NCI-H2171 (cell line): ENCODE measurements at regions not wholly inside any gene's neighbourhood (a gene's known extent, or its start where the extent isn't known, plus 50 kb on each side); places are given as distances from the start of the nearest gene placed in this dataset.
"Not testable (repeated sequence)": the region's sequence is repeated elsewhere in the genome, so short reads cannot be mapped to it uniquely, and the experiment has no call there.

ENCODE experiments used
- DNase-seq: peaks from one replicate; lab custom pipeline; 2025; lab: John Stamatoyannopoulos, UW

DNA sequence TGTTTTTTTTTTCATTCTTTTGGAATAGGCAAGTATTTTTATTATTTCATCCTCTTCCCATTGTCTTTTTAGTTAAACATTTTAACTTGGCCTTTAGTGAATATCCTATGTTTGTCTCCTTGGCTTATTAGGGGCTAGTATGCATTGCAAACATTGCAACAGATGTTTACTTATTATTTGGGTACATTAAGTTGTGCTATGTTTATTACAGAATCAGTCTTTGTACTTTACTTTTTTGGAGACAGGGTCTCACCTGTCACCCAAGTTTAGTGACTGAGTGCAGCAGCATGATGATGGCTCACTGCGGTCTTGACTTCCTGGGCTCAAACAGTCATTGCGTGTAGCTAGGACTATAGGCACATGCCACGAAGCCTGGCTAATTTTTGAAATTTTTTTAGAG, 51.1 kb upstream of the NUDT6 start:
- no peak for DNase-seq

- no peak for DNase-seq
Observed at GRCh38 chr4:122976111-122976510, 53.7 kb upstream of the NUDT6 start.

DNA sequence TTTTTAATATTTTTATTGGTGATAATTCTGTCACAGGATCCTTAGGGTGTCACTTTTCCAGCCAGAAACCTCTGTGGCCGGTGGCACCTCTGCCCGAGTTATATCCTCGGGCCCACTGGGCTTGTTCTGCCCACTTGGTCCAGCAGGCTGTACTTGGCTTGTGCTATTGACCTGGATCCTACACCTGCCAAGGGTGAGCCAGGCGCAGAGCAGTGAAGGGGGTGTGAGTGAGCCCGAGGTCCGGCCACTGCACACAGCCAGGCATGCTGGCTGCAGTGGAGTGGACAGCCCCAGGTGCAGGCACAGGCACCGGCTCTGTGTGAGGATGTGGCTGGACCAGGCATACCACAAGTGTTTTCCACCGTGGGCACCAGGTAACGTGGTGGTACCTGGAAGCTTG, 54.7 kb upstream of the NUDT6 start:
- no peak for DNase-seq

GRCh38 chr4:122978109-122978508, 55.7 kb upstream of the NUDT6 start:
- DNase-seq, result no peak

DNA sequence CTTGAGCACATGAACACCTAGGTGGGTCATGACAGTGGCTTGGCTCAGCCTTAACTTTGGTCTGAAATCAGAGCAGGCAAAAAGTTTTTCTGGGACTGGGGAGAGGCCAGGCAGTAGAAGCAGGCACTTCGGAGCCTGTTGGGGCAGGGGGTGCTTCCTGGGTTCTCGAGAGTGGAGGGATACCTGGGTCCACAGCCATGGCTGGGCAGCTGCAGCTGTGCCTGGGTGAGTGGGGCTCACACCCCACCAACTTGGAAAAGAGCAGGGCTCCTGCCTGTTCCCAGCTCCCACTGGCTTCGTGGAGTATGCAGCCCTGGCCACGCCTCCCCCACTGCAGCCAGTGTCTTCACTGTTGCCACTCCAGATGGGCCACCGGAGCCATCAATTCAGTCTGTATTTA, 56.4 kb upstream of the NUDT6 start:
- no peak for DNase-seq

GRCh38 chr4:122980860-122981259, 58.5 kb upstream of the NUDT6 start:
- DNase-seq, result no peak

- no peak for DNase-seq
Observed at GRCh38 chr4:122988696-122989095, 66.3 kb upstream of the NUDT6 start.

GRCh38 chr4:122990891-122991290, 68.5 kb upstream of the NUDT6 start:
- DNase-seq, result no peak

DNA sequence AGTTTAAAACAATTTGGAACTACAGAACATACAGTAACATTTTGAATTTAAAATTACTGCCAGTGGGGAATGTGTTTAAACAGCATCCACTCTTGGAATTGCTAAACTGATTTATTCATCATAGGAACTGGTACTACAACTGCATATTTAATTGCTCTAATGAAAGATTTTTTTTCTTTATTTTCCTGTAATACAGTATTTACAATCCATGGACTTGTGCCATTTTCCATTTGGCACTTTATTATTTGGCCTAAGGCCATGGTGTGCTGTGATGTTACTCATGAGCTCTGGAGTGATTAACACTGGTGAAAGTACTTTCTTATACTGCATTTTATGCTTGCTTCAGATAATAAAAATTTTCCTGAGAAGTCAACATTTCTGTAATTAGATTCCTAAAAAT, 69.7 kb upstream of the NUDT6 start:
- no peak for DNase-seq

- no peak for DNase-seq
Observed at GRCh38 chr4:122992641-122993040, 70.2 kb upstream of the NUDT6 start.

DNA sequence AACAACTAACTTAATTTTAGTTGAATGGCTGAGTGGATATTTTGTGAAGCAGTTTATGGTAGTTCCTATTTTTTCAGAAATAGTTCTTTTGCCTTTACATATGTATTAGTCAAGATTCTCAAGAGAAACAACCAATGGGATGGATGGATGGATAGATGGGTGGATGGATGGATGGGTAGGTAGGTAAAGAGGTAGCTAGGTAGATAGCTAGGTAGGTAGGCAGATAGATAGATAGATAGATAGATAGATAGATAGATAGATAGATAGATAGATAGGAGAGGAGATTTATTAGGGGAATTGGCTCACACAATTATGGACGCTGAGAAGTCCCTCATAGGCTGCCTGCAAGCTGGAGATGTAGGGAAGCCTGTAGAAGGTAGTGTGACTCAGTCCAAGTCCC, 74.0 kb upstream of the NUDT6 start:
- no peak for DNase-seq

DNA sequence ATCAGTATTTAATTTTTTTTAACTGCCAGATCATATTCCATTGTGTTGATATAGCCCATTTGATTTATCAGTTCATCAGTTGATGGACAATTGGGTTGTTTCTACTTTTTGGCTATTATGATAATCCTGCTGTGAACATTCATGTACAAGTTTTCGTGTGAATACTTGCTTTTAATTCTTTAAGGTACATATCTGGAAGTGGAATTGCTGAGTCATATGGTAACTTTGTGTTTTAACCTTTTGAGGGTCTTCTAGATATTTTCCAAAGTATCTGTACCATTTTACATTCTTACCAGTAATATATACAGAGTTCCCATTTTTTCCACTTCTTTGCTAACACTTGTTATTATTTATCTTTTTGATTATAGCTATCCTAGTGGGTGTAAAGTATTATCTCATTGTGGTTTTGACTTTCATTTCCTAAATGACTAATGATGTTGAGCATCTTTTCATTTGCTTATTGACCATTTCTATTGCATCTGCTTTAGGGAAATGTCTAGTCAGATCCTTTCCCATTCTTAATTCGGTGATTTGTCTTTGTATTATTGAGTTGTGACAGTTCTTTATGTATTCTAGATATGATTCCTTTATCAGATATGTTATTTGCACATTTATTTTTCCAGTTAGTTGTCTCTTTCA, 75.2 kb upstream of the NUDT6 start:
- no peak for DNase-seq

DNA sequence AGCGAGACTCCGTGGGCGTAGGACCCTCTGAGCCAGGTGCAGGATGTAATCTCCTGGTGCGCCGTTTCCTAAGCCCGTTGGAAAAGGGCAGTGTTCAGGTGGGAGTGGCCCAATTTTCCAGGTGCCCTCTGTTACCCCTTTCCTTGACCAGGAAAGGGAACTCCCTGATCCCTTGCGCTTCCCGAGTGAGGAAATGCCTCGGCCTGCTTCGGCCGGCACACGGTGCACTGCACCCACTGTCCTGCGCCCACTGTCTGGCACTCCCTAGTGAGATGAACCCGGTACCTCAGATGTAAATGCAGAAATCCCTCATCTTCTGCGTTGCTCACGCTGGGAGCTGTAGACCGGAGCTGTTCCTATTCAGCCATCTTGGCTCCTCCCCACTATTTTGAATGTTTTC, 81.7 kb upstream of the NUDT6 start:
- DNase-seq, result not testable (repeated sequence)

DNA sequence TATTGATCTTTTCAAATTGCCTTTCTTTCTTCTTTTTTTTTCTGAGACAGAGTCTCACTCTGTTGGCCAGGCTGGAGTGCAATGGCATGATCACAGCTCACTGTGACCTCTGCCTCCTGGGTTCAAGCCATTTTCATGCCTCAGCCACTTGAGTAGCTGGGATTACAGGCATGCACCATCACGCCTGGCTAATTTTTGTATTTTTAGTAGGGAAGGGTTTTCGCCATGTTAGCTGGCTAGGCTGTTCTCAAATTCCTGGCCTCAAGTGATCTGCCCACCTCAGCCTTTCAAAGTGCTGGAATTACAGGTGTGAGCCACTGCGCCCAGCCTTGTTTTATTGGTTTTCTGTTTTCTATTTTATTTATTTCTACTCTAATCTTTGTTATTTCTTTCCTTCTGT, 82.7 kb upstream of the NUDT6 start:
- not testable (repeated sequence) for DNase-seq

DNA sequence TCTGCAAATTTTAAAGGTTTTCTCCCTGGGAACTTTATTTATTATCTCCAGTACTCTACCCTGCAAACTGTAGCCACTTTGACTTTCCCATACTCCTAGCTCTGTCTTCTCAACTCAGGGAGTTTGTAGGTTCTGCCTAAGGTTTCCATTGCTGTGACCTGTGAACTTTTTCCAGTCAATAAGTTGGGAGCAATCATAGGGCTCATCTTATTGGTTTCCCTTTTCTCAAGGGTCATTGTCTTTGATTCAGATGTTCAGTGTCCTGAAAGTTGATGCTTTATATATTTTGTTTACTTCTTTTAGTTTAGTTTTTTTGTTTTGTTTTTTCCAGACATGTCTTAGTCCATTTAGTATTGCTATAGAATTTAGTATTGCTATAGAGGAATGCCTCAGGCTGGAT, 85.3 kb upstream of the NUDT6 start:
- DNase-seq, result no peak

DNA sequence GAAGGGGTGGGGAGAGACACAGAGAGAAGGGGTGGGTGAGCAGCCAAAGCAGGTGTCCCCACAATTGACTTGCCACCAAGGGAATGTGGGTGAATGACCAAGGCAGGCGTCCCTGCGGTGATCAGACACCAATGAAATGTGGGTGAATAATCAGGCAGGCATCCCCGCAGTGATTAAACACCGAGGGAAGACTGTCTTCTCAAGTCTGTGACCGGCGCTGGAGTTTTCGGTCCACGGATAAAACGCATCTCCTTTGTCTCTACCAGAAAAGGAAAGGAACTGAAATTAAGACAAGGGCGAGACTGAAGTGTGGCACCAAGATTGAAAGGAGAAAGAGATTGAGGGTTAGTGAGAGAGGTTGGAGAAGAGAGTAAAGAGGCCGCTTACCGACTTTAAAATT, 90.0 kb upstream of the NUDT6 start:
- DNase-seq, result not testable (repeated sequence)

DNA sequence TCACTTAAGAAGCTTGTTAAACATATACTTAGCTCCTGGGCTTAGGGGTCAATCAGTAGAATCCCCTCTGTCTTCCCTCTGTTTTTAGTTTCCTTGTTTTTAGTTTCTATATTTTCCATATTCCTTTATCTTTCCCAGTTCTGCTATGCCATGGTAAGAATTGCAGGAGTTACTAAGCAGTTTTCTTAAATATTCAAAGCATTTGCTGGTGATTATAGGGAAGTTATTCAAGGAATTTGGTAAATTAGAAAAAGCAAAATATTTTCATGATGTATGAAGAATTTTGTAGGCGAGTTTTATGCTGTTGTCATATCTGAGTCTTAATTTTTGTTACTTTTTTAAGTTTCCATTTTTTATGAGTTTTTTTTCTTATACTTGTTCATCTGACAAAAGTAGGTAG, 91.6 kb upstream of the NUDT6 start:
- DNase-seq, result no peak

- no peak for DNase-seq
Observed at GRCh38 chr4:123017078-123017477, 94.7 kb upstream of the NUDT6 start.

DNA sequence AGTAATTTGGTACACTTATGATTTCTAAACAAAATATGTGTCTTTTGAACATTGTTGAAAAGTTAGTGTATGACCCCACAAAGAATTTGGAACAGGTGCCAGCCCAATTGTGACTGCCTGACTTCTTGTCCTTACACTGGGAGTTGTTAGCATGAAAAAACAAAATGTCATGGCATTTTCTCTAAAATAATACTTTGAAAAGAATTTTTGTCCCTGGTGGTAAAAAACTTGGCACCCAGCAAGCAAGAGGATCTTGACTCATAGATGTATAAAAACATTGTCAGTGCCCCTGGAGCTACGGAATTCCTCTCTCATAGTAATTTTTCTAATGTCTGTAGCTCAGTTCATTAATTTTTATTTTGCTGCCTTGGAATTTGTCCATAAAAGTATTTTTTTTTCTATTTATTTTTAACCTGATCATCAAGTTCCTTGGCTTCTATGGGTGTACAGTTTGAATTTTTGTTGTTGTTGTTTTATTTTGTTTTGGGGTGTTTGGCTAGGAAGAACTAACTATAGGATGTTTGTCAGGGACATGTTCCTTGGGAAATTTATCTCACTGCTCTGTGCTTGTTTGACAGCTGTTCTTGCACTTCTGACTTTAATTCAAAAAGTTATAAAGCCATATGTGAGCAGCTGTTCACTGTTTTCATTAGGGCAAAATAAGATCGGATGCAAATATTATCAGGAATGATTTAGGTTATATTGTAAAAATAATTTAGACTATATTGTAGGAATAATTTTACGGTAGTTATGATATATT, 95.4 kb upstream of the NUDT6 start:
- DNase-seq, result no peak

DNA sequence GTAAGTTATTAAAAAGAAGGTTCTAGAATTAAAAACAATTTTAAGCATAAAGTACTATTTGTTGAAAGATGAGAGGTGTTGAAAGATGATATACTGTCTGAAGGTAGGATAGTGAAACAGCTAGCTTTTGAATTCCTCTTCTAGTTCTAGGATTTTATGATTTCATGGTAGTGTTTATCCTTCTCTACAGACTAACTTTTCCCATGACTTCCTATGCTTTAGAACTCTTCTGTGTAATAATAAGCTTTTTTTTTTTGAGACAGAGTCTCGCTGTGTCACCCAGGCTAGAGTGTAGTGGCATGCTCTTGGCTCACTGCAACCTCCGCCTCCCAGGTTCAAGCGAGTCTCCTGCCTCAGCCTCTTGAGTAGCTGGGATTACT, 96.0 kb upstream of the NUDT6 start:
- no peak for DNase-seq

DNA sequence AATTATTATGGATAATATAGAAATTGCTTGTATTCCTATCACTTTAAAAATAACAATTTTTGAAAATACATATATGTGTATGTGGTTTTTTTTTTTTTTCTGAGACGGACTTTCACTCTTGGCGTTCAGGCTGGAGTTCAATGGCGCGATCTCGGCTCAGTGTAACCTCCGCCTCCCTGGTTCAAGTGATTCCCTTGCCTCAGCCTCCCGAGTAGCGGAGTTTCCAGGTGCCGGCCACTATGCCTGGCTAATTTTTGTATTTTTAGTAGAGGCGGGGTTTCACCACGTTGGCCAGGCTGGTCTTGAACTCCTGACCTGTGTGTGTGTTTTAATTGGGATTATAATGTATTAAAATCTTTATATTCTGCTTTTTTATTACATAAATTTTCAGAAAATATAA, 97.9 kb upstream of the NUDT6 start:
- DNase-seq, result no peak

DNA sequence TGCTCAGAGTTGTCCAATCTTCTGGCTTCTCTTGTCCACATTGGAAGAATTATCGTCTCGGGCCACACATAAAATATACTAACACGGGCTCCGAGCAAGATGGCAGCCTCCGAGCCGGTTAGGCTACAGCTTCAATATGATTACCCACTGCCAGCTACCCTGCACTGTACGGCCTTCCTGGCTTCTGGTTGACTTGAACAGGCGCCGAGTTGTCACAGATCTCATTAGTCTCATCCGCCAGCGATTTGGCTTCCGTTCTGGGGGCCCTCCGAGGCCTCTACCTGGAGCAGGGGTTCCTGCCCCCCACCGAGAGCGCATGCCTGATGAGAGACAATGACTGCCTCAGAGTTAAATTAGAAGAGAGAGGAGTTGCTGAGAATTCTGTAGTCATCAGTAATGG, 101.2 kb upstream of the NUDT6 start:
- DNase-seq, result no peak

GRCh38 chr4:123024710-123025109, 102.3 kb upstream of the NUDT6 start:
- DNase-seq, result no peak

DNA sequence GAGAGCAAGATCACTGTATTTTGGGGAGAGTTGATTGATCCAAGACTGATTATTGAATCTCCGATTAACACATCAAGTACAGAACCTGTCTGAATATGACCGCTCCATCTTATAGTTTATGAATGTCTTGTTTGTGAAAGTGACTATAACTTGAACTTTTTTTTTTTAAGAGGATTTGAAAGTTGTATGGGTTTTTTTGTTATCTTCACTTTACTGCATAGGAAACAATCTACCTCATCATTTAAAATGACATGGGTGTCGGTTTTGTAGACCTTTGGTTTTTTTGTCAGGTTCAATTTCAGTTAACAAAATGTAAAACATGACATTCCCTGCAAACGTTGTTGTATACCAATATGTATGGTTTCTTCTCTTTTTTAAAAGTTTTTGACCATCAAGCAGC, 103.0 kb upstream of the NUDT6 start:
- DNase-seq, result no peak
